ENCODE measurements at regions not wholly inside any gene's neighbourhood (a gene's known extent, or its start where the extent isn't known, plus 50 kb on each side); places are given as distances from the start of the nearest gene placed in this dataset.

DNA sequence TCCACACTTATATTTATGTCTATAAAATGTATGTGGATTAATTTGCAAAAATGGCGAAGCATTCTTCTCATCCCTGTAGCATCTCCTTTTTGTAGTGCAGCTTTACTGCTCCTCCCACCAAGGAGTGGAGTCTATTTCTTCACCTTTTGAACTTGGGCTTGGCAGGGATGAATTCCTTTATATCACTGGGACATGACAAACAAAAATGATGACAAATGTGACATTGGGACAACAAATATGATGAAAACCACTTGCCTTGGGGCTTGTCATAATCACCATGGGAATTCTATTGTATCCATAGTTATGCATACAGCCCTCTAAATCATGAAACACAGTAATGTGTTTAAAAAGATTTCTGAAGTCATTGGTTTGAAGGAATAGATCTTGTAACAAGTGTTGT lies 155.0 kb downstream of the TNFSF18 start:
- TF ChIP-seq POLR2A (IDR thresholded peaks at IDR 0.05; ENCODE audit: low read depth, low read length) (no peak), CTCF (conservative IDR thresholded peaks at IDR 0.05; ENCODE audit: low read depth, low read length) (no peak), ELK1 (IDR thresholded peaks at IDR 0.05; ENCODE audit: borderline replicate concordance, low read depth, low read length) (no peak), MXI1 (IDR thresholded peaks at IDR 0.05; ENCODE audit: borderline replicate concordance, low read depth, low read length) (no peak)

All from IMR-90 (cell line).